Body of pancreas (tissue), 4 donors: ENCODE measurements at regions not wholly inside any gene's neighbourhood (a gene's known extent, or its start where the extent isn't known, plus 50 kb on each side); places are given as distances from the start of the nearest gene placed in this dataset.
A peak's percentile ranks its signal among the peaks of the same experiment; 100 is the strongest.

Experiments
- CTCF ChIP-seq, 7 experiments: fragments of 450-650 bp in 4 of 7; fragments of 200-600 bp in 3 of 7; sonication (generic) in 3 of 7; IDR thresholded peaks; one replicate each; pipeline ENCODE4 v1.5.1; 2016 to 2019; ENCODE audit warnings: antibody characterized with exemption in 7 of 7
- POLR2A ChIP-seq, 3 donors: fragments of 450-650 bp; IDR thresholded peaks; one replicate each; pipeline ENCODE4 v1.6.1; 2016; ENCODE audit warnings: antibody characterized with exemption in 3 of 3, mild to moderate bottlenecking in 2 of 3

- TF ChIP-seq CTCF (IDR thresholded peaks at IDR 0.05) (peak in 6 of 7 experiments; percentile 18 to 48 (median 36)), POLR2A (IDR thresholded peaks at IDR 0.05) (no peak)
These were observed 601.8 kb upstream of the ATXN7L3B start for GRCh38 chr12:73935817-73936216.
